ENCODE measurements at regions not wholly inside any gene's neighbourhood (a gene's known extent, or its start where the extent isn't known, plus 50 kb on each side); places are given as distances from the start of the nearest gene placed in this dataset.
"Not testable (repeated sequence)": the region's sequence is repeated elsewhere in the genome, so short reads cannot be mapped to it uniquely, and the experiment has no call there.

GRCh38 chr14:38947343-38947742, 155.7 kb downstream of the SEC23A start:
- no peaks in the 10 kb centered on the region for H3K27me3 ChIP-seq
- no peak overlapping the region for H3K4me3 ChIP-seq (ENCODE audit: low read depth in 1 of 2, low read length in 1 of 2)
- no peaks in the 10 kb centered on the region for H3K4me1 ChIP-seq (ENCODE audit: control insufficient read depth in 1 of 2, insufficient read depth in 1 of 2, low read depth in 1 of 2, low read length in 1 of 2)
- no peaks in the 10 kb centered on the region for H3K36me3 ChIP-seq
- H3K9me3 ChIP-seq = no peaks in the 10 kb centered on the region
- TF ChIP-seq CTCF (IDR thresholded peaks at IDR 0.05) = no peak
- no peak overlapping the region for H3K27ac ChIP-seq

GRCh38 chr14:38944691-38945090, 158.3 kb downstream of the SEC23A start:
- Histone ChIP-seq H3K27me3 (no peaks in the 10 kb centered on the region), H3K4me1 (ENCODE audit: control insufficient read depth in 1 of 2, insufficient read depth in 1 of 2, low read depth in 1 of 2, low read length in 1 of 2) (no peaks in the 10 kb centered on the region), H3K4me3 (ENCODE audit: low read depth in 1 of 2, low read length in 1 of 2) (no peak overlapping the region), H3K36me3 (no peaks in the 10 kb centered on the region), H3K9me3 (no peaks in the 10 kb centered on the region), H3K27ac (no peak overlapping the region)
- TF ChIP-seq CTCF (IDR thresholded peaks at IDR 0.05) = no peak

GRCh38 chr14:38941488-38941887, 161.5 kb downstream of the SEC23A start:
- Histone ChIP-seq H3K27me3 (no peaks in the 10 kb centered on the region), H3K27ac (no peak overlapping the region), H3K36me3 (no peaks in the 10 kb centered on the region), H3K9me3 (no peaks in the 10 kb centered on the region), H3K4me3 (ENCODE audit: low read depth in 1 of 2, low read length in 1 of 2) (no peak overlapping the region), H3K4me1 (ENCODE audit: control insufficient read depth in 1 of 2, insufficient read depth in 1 of 2, low read depth in 1 of 2, low read length in 1 of 2) (no peaks in the 10 kb centered on the region)
- no peak for TF ChIP-seq CTCF (IDR thresholded peaks at IDR 0.05)

GRCh38 chr14:38932653-38933000, 170.4 kb downstream of the SEC23A start:
- H3K4me1 ChIP-seq (ENCODE audit: control insufficient read depth in 1 of 2, insufficient read depth in 1 of 2, low read depth in 1 of 2, low read length in 1 of 2); H3K27ac ChIP-seq; H3K27me3 ChIP-seq; H3K4me3 ChIP-seq (ENCODE audit: low read depth in 1 of 2, low read length in 1 of 2); H3K9me3 ChIP-seq; H3K36me3 ChIP-seq: not testable (repeated sequence)

- Histone ChIP-seq H3K27me3 (no peaks in the 10 kb centered on the region), H3K9me3 (no peaks in the 10 kb centered on the region), H3K36me3 (no peaks in the 10 kb centered on the region), H3K4me1 (ENCODE audit: control insufficient read depth in 1 of 2, insufficient read depth in 1 of 2, low read depth in 1 of 2, low read length in 1 of 2) (no peaks in the 10 kb centered on the region), H3K27ac (no peak overlapping the region), H3K4me3 (ENCODE audit: low read depth in 1 of 2, low read length in 1 of 2) (no peak overlapping the region)
- no peak for TF ChIP-seq CTCF (IDR thresholded peaks at IDR 0.05)
Observed at GRCh38 chr14:38931969-38932652, 170.9 kb downstream of the SEC23A start.

- TF ChIP-seq CTCF (IDR thresholded peaks at IDR 0.05) = no peak
- Histone ChIP-seq H3K4me1 (ENCODE audit: control insufficient read depth in 1 of 2, insufficient read depth in 1 of 2, low read depth in 1 of 2, low read length in 1 of 2) (no peaks in the 10 kb centered on the region), H3K36me3 (no peaks in the 10 kb centered on the region)
Observed at GRCh38 chr14:38930898-38931297, 172.1 kb downstream of the SEC23A start.

More at GRCh38 chr14:38930898-38931297, 172.1 kb downstream of the SEC23A start:
- no peak overlapping the region for H3K4me3 ChIP-seq (ENCODE audit: low read depth in 1 of 2, low read length in 1 of 2)
- H3K27me3 ChIP-seq = no peaks in the 10 kb centered on the region
- no peak overlapping the region for H3K27ac ChIP-seq
- no peaks in the 10 kb centered on the region for H3K9me3 ChIP-seq

All from neutrophil (primary cell).